HPDE6-E6E7 (cell line): ENCODE measurements at regions not wholly inside any gene's neighbourhood (a gene's known extent, or its start where the extent isn't known, plus 50 kb on each side); places are given as distances from the start of the nearest gene placed in this dataset.

Experiments
- DNase-seq: peaks from one replicate; pipeline ENCODE4 v3.0.0; 2011; ENCODE audit warnings: missing footprints; ENCODE audit errors: extremely low spot score

- DNase-seq: no peak
Observed at GRCh38 chr13:27370305-27370872, 54.0 kb upstream of the GTF3A start.

DNA sequence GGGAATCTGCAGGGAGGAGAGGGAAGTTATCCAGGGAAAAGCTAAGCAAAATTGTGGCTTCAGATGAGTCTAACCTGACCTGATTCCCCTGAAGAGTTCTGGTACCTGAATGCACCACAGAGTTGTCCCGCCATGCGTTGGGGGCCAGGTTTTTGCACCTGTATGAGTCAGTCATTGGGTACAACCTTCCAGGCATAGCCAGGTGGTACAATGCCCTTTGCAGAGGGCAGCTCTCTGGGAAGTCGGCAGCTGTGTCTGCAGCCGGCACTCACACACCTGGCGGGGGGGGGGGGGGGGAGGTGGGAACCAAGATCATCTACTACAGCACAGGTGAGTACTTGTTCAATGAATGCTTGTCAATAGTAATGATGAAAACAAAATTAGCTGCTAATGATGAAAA lies 52.5 kb upstream of the GTF3A start:
- no peak for DNase-seq

- DNase-seq: no peak
Observed at GRCh38 chr13:27372896-27373295, 51.5 kb upstream of the GTF3A start.

- DNase-seq: no peak
Observed at GRCh38 chr13:27374126-27374613, 50.2 kb upstream of the GTF3A start.
